ENCODE measurements at regions not wholly inside any gene's neighbourhood (a gene's known extent, or its start where the extent isn't known, plus 50 kb on each side); places are given as distances from the start of the nearest gene placed in this dataset.

DNA sequence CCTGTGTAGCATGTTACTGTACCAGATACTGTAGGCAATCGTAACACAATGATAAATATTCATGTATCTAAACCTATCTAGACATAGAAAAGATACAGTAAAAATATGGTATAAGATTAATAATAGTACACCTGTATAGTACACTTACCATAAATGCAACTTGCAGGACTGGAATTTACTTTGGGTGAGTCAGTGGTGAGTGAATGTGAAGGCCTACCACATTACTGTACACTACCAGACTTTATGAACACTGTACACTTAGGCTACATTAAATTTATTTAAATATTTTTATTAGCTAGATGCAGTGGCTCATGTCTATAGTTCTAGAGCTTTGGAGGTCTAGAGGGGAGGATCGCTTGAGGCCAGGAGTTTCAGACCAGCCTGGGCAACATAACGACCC lies 186.6 kb upstream of the ROPN1 start:
- DNase-seq (ENCODE audit: extremely low spot score, unreplicated experiment), result no peak
- Mint-ChIP-seq H3K9me3 (no peaks in the 10 kb centered on the region), H3K4me1 (ENCODE audit: unreplicated experiment) (peaks cover 8% of the 10 kb centered on the region), H3K27ac (no peak overlapping the region), H3K36me3 (peaks cover 4% of the 10 kb centered on the region), H3K4me3 (no peak overlapping the region), H3K27me3 (no peaks in the 10 kb centered on the region)
- TF ChIP-seq, protein P1, sequence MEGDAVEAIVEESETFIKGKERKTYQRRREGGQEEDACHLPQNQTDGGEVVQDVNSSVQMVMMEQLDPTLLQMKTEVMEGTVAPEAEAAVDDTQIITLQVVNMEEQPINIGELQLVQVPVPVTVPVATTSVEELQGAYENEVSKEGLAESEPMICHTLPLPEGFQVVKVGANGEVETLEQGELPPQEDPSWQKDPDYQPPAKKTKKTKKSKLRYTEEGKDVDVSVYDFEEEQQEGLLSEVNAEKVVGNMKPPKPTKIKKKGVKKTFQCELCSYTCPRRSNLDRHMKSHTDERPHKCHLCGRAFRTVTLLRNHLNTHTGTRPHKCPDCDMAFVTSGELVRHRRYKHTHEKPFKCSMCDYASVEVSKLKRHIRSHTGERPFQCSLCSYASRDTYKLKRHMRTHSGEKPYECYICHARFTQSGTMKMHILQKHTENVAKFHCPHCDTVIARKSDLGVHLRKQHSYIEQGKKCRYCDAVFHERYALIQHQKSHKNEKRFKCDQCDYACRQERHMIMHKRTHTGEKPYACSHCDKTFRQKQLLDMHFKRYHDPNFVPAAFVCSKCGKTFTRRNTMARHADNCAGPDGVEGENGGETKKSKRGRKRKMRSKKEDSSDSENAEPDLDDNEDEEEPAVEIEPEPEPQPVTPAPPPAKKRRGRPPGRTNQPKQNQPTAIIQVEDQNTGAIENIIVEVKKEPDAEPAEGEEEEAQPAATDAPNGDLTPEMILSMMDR (conservative IDR thresholded peaks at IDR 0.05), result no peak

DNA sequence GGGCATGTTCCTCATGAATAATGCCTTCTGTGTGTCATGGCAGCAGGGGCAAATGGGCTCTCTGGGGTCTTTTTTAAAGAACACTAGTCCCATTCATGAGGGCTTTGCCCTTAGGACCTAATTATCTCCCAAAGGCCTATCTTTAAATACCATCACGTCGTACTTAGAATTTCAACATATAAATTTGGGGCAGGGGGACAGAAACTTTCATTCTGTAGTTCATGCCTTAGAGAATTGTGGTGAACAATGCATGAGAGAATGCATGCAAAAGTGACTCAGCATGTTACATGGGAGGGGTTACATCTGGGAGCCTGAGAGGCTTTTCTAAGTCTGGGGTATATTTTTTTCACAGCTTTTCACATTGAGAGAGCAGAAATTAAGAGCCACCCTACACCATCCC lies 208.5 kb upstream of the ROPN1 start:
- TF ChIP-seq, protein P1 (conservative IDR thresholded peaks at IDR 0.05), result no peak
- Mint-ChIP-seq H3K4me3 (no peak overlapping the region), H3K36me3 (no peaks in the 10 kb centered on the region), H3K27me3 (no peaks in the 10 kb centered on the region), H3K9me3 (no peaks in the 10 kb centered on the region), H3K27ac (no peak overlapping the region), H3K4me1 (ENCODE audit: unreplicated experiment) (peaks cover 42% of the 10 kb centered on the region)
- DNase-seq (ENCODE audit: extremely low spot score, unreplicated experiment), result no peak

DNA sequence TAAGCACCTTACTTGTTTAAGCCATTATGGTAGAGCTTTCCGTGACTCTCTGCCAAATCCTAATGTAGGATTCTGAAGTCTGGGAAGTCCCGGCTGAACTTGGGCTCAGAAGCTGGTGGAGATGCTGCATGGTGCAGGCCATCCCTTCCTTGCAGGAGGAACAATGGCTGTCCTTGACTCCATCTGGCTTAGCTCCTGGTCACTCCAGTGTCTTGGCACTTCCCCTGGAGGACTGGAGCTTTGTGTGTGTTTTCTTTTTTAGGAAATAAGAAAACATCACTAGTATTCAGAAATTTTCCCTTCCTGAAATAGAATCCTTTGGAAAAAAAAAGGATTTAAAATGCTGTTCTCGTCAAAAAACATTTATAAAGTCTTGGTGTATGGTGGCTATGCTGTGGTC lies 209.3 kb upstream of the ROPN1 start:
- Mint-ChIP-seq H3K27ac (no peak overlapping the region), H3K4me3 (no peak overlapping the region), H3K36me3 (no peaks in the 10 kb centered on the region), H3K27me3 (no peaks in the 10 kb centered on the region), H3K4me1 (ENCODE audit: unreplicated experiment) (peaks cover 42% of the 10 kb centered on the region), H3K9me3 (no peaks in the 10 kb centered on the region)
- TF ChIP-seq, protein P1 (conservative IDR thresholded peaks at IDR 0.05), result no peak
- DNase-seq (ENCODE audit: extremely low spot score, unreplicated experiment), result no peak

DNA sequence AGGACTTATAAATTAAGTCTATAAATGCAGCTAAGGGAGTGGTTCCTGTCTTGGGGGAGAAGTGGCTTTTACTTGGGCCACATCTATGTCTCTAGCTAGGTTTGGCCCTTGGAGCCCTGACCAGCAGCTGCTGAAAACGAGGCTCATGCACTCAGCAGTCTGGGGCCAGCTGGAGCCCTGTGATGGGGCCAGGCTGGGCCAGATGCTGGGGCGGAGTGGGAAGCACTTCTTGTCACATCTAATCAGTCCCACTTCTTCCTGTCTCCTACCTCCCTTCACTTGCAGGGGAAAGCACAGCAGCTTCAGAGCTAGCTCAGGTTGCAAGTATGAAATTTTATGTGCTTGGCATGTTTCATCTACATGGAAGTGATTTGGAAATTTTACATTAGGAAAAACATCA lies 209.9 kb upstream of the ROPN1 start:
- H3K4me3 Mint-ChIP-seq, result no peak overlapping the region
- DNase-seq (ENCODE audit: extremely low spot score, unreplicated experiment), result no peak
- H3K4me1 Mint-ChIP-seq (ENCODE audit: unreplicated experiment), result peaks cover 42% of the 10 kb centered on the region
- H3K9me3 Mint-ChIP-seq, result no peaks in the 10 kb centered on the region
- no peak overlapping the region for H3K27ac Mint-ChIP-seq
- H3K36me3 Mint-ChIP-seq, result no peaks in the 10 kb centered on the region
- no peaks in the 10 kb centered on the region for H3K27me3 Mint-ChIP-seq
- TF ChIP-seq, protein P1 (conservative IDR thresholded peaks at IDR 0.05), result no peak

DNA sequence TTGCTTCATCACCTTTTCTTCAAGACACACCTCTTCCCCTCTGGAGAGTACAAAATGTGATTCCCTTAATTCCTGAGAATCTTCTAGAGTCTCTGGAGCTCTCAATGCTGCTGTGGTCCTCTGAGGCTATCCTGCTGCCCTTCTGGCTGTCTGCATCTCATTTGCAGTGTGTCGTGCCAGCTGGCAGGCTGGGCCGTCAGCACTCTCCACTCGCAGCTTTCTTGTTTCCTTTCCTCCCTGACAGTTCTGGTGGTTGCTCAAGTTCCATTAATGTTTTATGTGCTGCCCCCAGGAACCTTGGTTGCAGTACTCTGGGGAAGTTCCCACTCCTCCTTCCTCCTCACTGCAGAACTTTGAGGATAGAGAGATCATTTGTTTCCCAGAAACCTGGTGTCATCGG lies 210.8 kb upstream of the ROPN1 start:
- Mint-ChIP-seq H3K27me3 (no peaks in the 10 kb centered on the region), H3K9me3 (no peaks in the 10 kb centered on the region), H3K27ac (no peak overlapping the region), H3K4me1 (ENCODE audit: unreplicated experiment) (peaks cover 39% of the 10 kb centered on the region), H3K4me3 (no peak overlapping the region), H3K36me3 (no peaks in the 10 kb centered on the region)
- TF ChIP-seq, protein P1 (conservative IDR thresholded peaks at IDR 0.05), result no peak
- DNase-seq (ENCODE audit: extremely low spot score, unreplicated experiment), result no peak

DNA sequence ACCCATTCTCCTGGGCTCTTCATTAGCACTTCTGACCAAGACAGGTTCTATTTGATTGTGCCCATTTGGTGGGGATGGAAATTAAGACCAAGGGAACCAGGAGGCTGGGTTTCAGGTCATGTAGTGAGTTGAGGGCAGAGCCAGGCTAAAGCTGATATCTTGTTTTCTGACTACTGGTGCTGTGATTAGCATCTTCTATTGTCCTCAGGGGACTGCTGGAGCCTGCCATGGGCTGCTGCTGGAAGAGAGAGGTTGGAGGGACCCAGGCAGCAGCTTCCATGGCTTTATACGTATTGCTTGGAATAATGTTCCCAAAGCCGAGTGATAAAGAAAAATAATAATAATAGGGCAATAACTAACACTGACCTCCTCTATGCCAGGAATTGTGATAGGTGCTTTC lies 211.4 kb upstream of the ROPN1 start:
- DNase-seq (ENCODE audit: extremely low spot score, unreplicated experiment), result no peak
- H3K27me3 Mint-ChIP-seq, result no peaks in the 10 kb centered on the region
- no peak overlapping the region for H3K27ac Mint-ChIP-seq
- TF ChIP-seq, protein P1 (conservative IDR thresholded peaks at IDR 0.05), result no peak
- no peaks in the 10 kb centered on the region for H3K36me3 Mint-ChIP-seq
- no peaks in the 10 kb centered on the region for H3K9me3 Mint-ChIP-seq
- peaks cover 37% of the 10 kb centered on the region for H3K4me1 Mint-ChIP-seq (ENCODE audit: unreplicated experiment)
- H3K4me3 Mint-ChIP-seq, result no peak overlapping the region
